PC-9 (cell line): ENCODE measurements at regions not wholly inside any gene's neighbourhood (a gene's known extent, or its start where the extent isn't known, plus 50 kb on each side); places are given as distances from the start of the nearest gene placed in this dataset.
"Not testable (repeated sequence)": the region's sequence is repeated elsewhere in the genome, so short reads cannot be mapped to it uniquely, and the experiment has no call there.

ENCODE experiments used
- CTCF ChIP-seq: fragments of 200-600 bp; sonication (generic); conservative IDR thresholded peaks from 2 replicates; pipeline ENCODE4 v1.6.1; 2017; ENCODE audit warnings: mixed run types, antibody characterized with exemption, mild to moderate bottlenecking, moderate library complexity
- EZH2 ChIP-seq: fragments of 200-600 bp; sonication (generic); IDR thresholded peaks from 2 replicates; pipeline ENCODE4 v1.8.0; 2017; ENCODE audit warnings: antibody characterized with exemption, low read depth

GRCh38 chr4:125797621-125798020 is 482.9 kb downstream of the FAT4 start:
- TF ChIP-seq CTCF, EZH2: not testable (repeated sequence)
